AG10803 (cell line): ENCODE measurements at regions not wholly inside any gene's neighbourhood (a gene's known extent, or its start where the extent isn't known, plus 50 kb on each side); places are given as distances from the start of the nearest gene placed in this dataset.
A peak's percentile ranks its signal among the peaks of the same experiment; 100 is the strongest.

Experiments
- DNase-seq: peaks from one replicate; pipeline ENCODE4 v3.0.0; 2010; ENCODE audit warnings: low read depth
- H3K4me3 ChIP-seq: 2 replicates; pipeline ENCODE4 v1.5.1; 2011; ENCODE audit warnings: mild to moderate bottlenecking, low read length, control low read depth
- CTCF ChIP-seq: conservative IDR thresholded peaks from 2 replicates; pipeline ENCODE4 v1.5.1; 2011; ENCODE audit warnings: mild to moderate bottlenecking, low read length, control low read depth, inconsistent platforms

- no peak for TF ChIP-seq CTCF
- DNase-seq = no peak
- no peak overlapping the region for H3K4me3 ChIP-seq
Measured at GRCh38 chr12:47303995-47304560, 224.3 kb upstream of the AMIGO2 start.

- no peak overlapping the region for H3K4me3 ChIP-seq
- no peak for TF ChIP-seq CTCF
- peak; percentile 7 for DNase-seq
Measured at GRCh38 chr12:47303207-47303606, 223.4 kb upstream of the AMIGO2 start.

- no peak for TF ChIP-seq CTCF
- peak; percentile 4 for DNase-seq
- H3K4me3 ChIP-seq = no peak overlapping the region
Measured at GRCh38 chr12:47302111-47302671, 222.4 kb upstream of the AMIGO2 start.

- no peak for TF ChIP-seq CTCF
- no peak for DNase-seq
- H3K4me3 ChIP-seq = no peak overlapping the region
Measured at GRCh38 chr12:47299586-47299985, 219.8 kb upstream of the AMIGO2 start.

GRCh38 chr12:47297993-47298392, 218.2 kb upstream of the AMIGO2 start:
- no peak for TF ChIP-seq CTCF
- DNase-seq = no peak
- no peak overlapping the region for H3K4me3 ChIP-seq

GRCh38 chr12:47296828-47297227, 217.1 kb upstream of the AMIGO2 start:
- no peak for DNase-seq
- TF ChIP-seq CTCF = no peak
- H3K4me3 ChIP-seq = no peak overlapping the region

GRCh38 chr12:47293406-47293805, 213.6 kb upstream of the AMIGO2 start:
- no peak for DNase-seq
- TF ChIP-seq CTCF = no peak
- H3K4me3 ChIP-seq = no peak overlapping the region
